PC-3 (cell line): ENCODE measurements at regions not wholly inside any gene's neighbourhood (a gene's known extent, or its start where the extent isn't known, plus 50 kb on each side); places are given as distances from the start of the nearest gene placed in this dataset.
A peak's percentile ranks its signal among the peaks of the same experiment; 100 is the strongest.

Experiments used
- ATAC-seq: fragments of 200-7000 bp; cut with Tn5 transposase; 2 replicates; pipeline ENCODE4 v1.9.1; 2020; ENCODE audit warnings: mild to moderate bottlenecking, moderate library complexity
- BruUV-seq: library from RNA; stranded (reverse); fragments of 400-500 nt; replicated peaks from 2 replicates; lab custom pipeline; 2021; lab: Mats Ljungman, UMichigan
- CTCF ChIA-PET: fragments of 300-600 bp; sonication (Branson Sonifier 250); formaldehyde crosslinking; loops from one replicate; lab custom pipeline; 2022; ENCODE audit warnings: antibody characterized with exemption; lab: Charles Lee
- POLR2A ChIA-PET: fragments of 300-600 bp; sonication (Branson Sonifier 250); formaldehyde crosslinking; loops from one replicate; lab custom pipeline; 2022; ENCODE audit warnings: antibody characterized with exemption; ENCODE audit not compliant: unreplicated experiment; lab: Charles Lee
- DNase-seq: peaks from one replicate; pipeline ENCODE4 v3.0.0-alpha.2; 2015
- H2AFZ ChIP-seq: fragments of 300-600 bp; sonication (generic); 2 replicates; pipeline ENCODE4 v1.6.0; 2016; ENCODE audit warnings: antibody characterized with exemption, low read length
- H3F3A ChIP-seq: fragments of 300-600 bp; sonication (generic); one replicate; pipeline ENCODE4 v1.6.0; 2017; ENCODE audit warnings: antibody characterized with exemption, low read length, control low read depth, mild to moderate bottlenecking; ENCODE audit not compliant: unreplicated experiment
- H3K27ac ChIP-seq: fragments of 300-600 bp; sonication (generic); 2 replicates; pipeline ENCODE4 v1.5.1; 2016; ENCODE audit warnings: mild to moderate bottlenecking, low read length
- H3K27me3 ChIP-seq: fragments of 300-600 bp; sonication (generic); 2 replicates; pipeline ENCODE4 v1.6.1; 2016; ENCODE audit warnings: low read length, mixed read lengths
- H3K36me3 ChIP-seq: fragments of 300-600 bp; sonication (generic); 2 replicates; pipeline ENCODE4 v1.6.1; 2016; ENCODE audit warnings: low read depth, mixed run types, low read length, mixed read lengths
- H3K4me1 ChIP-seq: fragments of 300-600 bp; sonication (generic); 2 replicates; pipeline ENCODE4 v1.5.1; 2016; ENCODE audit warnings: low read length; ENCODE audit not compliant: insufficient read depth
- H3K4me2 ChIP-seq: fragments of 300-600 bp; sonication (generic); 2 replicates; pipeline ENCODE4 v1.6.0; 2016; ENCODE audit warnings: low read length
- H3K4me3 ChIP-seq: fragments of 300-600 bp; sonication (generic); 2 replicates; pipeline ENCODE4 v1.5.1; 2016; ENCODE audit warnings: mild to moderate bottlenecking, low read length, mixed read lengths
- H3K79me2 ChIP-seq: fragments of 300-600 bp; sonication (generic); 2 replicates; pipeline ENCODE4 v1.6.1; 2017; ENCODE audit warnings: low read length, mixed read lengths
- H3K9ac ChIP-seq: fragments of 300-600 bp; sonication (generic); 2 replicates; pipeline ENCODE4 v1.6.0; 2016; ENCODE audit warnings: mild to moderate bottlenecking, low read length
- H3K9me2 ChIP-seq: fragments of 300-600 bp; sonication (generic); replicated peaks from 2 replicates; pipeline ENCODE4 v1.6.1; 2016; ENCODE audit warnings: mixed run types, low read length, mixed read lengths
- H3K9me3 ChIP-seq: fragments of 300-600 bp; sonication (generic); 2 replicates; pipeline ENCODE4 v1.6.1; 2016; ENCODE audit warnings: low read length, mixed read lengths
- H4K20me1 ChIP-seq: fragments of 300-600 bp; sonication (generic); 2 replicates; pipeline ENCODE4 v1.6.1; 2016; ENCODE audit warnings: low read length, mixed read lengths
- EZH2 ChIP-seq: fragments of 300-600 bp; sonication (generic); IDR thresholded peaks from one replicate; pipeline ENCODE4 v1.6.1; 2017; ENCODE audit warnings: antibody characterized with exemption, mild to moderate bottlenecking, low read length; ENCODE audit not compliant: unreplicated experiment
- EZH2phosphoT487 ChIP-seq: fragments of 300-600 bp; sonication (generic); IDR thresholded peaks from 2 replicates; pipeline ENCODE4 v1.6.1; 2018; ENCODE audit warnings: mild to moderate bottlenecking, antibody characterized with exemption, low read length, borderline replicate concordance
- intact Hi-C: fragments of 100-400 bp; cut with micrococcal nuclease; formaldehyde crosslinking; loops from 2 replicates; pipeline ENCODE4 v1.9.0; 2023
- TF ChIP-seq, protein P1 (sequence below): fragments of 300-600 bp; sonication (generic); conservative IDR thresholded peaks from 2 replicates; pipeline ENCODE4 v1.5.1; 2017; ENCODE audit warnings: antibody characterized with exemption, low read depth, mild to moderate bottlenecking, low read length

DNA sequence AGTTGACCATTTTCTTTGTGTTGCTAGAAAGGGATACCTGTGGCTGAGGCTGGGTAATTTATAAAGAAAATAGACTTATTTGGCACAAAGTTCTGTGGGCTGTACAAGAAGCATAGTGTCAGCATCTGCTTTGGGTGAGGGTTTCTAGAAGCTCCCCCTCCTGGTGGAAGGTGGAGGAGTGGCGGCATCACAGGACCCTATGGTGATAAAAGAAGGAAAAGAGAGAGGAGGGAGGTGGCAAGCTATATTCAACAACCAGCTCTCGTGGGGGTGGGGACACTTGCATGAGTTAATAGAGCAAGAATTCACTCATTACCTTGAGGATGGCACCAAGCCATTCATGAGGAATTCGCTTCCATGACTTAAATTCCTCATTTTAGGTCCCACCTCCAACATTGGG is 2041.4 kb upstream of the CDH9 start:
- Histone ChIP-seq H3K4me1 (peaks cover 13% of the 10 kb centered on the region), H3K27ac (no peak overlapping the region), H3F3A (no peaks in the 10 kb centered on the region), H3K4me2 (no peak overlapping the region), H3K9me3 (no peaks in the 10 kb centered on the region), H3K9me2 (no peaks in the 10 kb centered on the region), H4K20me1 (no peaks in the 10 kb centered on the region), H3K9ac (no peak overlapping the region), H3K36me3 (no peaks in the 10 kb centered on the region), H2AFZ (no peak overlapping the region), H3K79me2 (no peaks in the 10 kb centered on the region), H3K4me3 (no peak overlapping the region), H3K27me3 (no peaks in the 10 kb centered on the region)
- CTCF ChIA-PET = interaction anchor here (0.7 kb wide), 1 partner anchor 72 kb away, joined by 5 read pairs; no protein-coding TSS in a partner anchor
- TF ChIP-seq EZH2 = no peak
- no peak for TF ChIP-seq EZH2phosphoT487
- TF ChIP-seq, protein P1, sequence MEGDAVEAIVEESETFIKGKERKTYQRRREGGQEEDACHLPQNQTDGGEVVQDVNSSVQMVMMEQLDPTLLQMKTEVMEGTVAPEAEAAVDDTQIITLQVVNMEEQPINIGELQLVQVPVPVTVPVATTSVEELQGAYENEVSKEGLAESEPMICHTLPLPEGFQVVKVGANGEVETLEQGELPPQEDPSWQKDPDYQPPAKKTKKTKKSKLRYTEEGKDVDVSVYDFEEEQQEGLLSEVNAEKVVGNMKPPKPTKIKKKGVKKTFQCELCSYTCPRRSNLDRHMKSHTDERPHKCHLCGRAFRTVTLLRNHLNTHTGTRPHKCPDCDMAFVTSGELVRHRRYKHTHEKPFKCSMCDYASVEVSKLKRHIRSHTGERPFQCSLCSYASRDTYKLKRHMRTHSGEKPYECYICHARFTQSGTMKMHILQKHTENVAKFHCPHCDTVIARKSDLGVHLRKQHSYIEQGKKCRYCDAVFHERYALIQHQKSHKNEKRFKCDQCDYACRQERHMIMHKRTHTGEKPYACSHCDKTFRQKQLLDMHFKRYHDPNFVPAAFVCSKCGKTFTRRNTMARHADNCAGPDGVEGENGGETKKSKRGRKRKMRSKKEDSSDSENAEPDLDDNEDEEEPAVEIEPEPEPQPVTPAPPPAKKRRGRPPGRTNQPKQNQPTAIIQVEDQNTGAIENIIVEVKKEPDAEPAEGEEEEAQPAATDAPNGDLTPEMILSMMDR = no peak; the same call in 1 of the 2 replicates
- intact Hi-C loops = no loop called here
- POLR2A ChIA-PET = no interaction called here
- ATAC-seq (no peak), DNase-seq (peak; percentile 30)
- no TSS peak for BruUV-seq

DNA sequence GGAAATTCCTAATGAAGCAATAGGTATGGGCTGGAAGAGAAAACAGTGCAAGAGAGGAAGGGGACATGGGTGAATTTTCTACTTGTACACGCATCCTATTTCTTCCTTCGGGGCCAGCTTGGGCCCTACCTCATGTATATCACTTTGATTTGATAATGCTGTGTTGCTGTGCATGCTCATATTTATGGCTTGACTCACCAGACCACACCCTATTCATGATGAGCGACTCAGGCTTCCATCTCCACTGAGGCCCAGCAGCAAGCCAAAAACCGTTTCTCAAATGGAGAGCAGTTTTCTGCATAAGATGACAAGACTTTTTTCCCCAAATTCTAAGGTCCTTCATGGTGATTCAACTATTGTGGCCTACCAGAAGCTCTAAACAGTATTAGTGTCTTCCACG is 2039.1 kb upstream of the CDH9 start:
- no peaks in the 10 kb centered on the region for H4K20me1 ChIP-seq
- BruUV-seq = no TSS peak
- H3K36me3 ChIP-seq = no peaks in the 10 kb centered on the region
- H3K4me1 ChIP-seq = peaks cover 13% of the 10 kb centered on the region
- no peaks in the 10 kb centered on the region for H3K79me2 ChIP-seq
- intact Hi-C loops = no loop called here
- no peak overlapping the region for H3K4me3 ChIP-seq
- ATAC-seq (peak; percentile 100), DNase-seq (peak; percentile 68)
- H3F3A ChIP-seq = no peaks in the 10 kb centered on the region
- POLR2A ChIA-PET = no interaction called here
- no peaks in the 10 kb centered on the region for H3K27me3 ChIP-seq
- no peak overlapping the region for H3K9ac ChIP-seq
- H3K4me2 ChIP-seq = peak overlapping the region; percentile 8; the same call in 1 of the 2 replicates
- 0 out of 2 replicates have a peak overlapping the region, but pooled peaks have one; percentile 4 for H3K27ac ChIP-seq
- no peaks in the 10 kb centered on the region for H3K9me2 ChIP-seq
- CTCF ChIA-PET = no interaction called here
- peak overlapping the region; percentile 58 for H2AFZ ChIP-seq
- no peaks in the 10 kb centered on the region for H3K9me3 ChIP-seq
- TF ChIP-seq, protein P1 = no peak
- TF ChIP-seq EZH2phosphoT487 (no peak), EZH2 (no peak)

DNA sequence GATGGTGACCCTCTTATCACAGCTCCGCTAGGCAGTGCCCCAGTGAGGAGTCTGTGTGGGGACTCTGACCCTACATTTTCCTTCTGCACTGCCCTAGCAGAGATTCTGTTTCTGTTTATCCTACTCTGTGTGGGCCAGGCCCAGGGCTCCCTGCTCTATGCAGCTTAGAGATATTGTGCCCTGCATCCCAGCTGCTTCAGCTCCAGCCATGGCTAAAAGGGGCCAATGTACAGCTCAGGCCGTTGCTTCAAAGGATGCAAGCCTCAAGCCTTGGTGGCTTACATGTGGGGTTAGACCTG is 2030.7 kb upstream of the CDH9 start:
- Histone ChIP-seq H3K27me3 (no peaks in the 10 kb centered on the region), H3K36me3 (no peaks in the 10 kb centered on the region), H3K79me2 (no peaks in the 10 kb centered on the region), H3K9me3 (0 out of 2 replicates have a peak, but pooled peaks cover 4% of the 10 kb centered on the region), H3K4me3 (no peak overlapping the region), H3K9me2 (no peaks in the 10 kb centered on the region), H3K4me1 (no peaks in the 10 kb centered on the region), H4K20me1 (no peaks in the 10 kb centered on the region), H3K4me2 (no peak overlapping the region), H3K9ac (no peak overlapping the region), H3F3A (no peaks in the 10 kb centered on the region), H3K27ac (no peak overlapping the region), H2AFZ (no peak overlapping the region)
- no TSS peak for BruUV-seq
- TF ChIP-seq, protein P1 = no peak
- TF ChIP-seq EZH2 (no peak), EZH2phosphoT487 (no peak)
- ChIA-PET POLR2A (no interaction called here), CTCF (no interaction called here)
- no peak for ATAC-seq
- DNase-seq = no peak
- intact Hi-C loops = no loop called here
